NT2/D1 (cell line): ENCODE measurements at regions not wholly inside any gene's neighbourhood (a gene's known extent, or its start where the extent isn't known, plus 50 kb on each side); places are given as distances from the start of the nearest gene placed in this dataset.

Experiments used
- YY1 ChIP-seq: IDR thresholded peaks from 2 replicates; pipeline ENCODE4 v1.6.1; 2011; ENCODE audit not compliant: insufficient read length, insufficient read depth
- ZNF274 ChIP-seq: IDR thresholded peaks from 2 replicates; pipeline ENCODE4 v1.6.1; 2011; ENCODE audit warnings: mild to moderate bottlenecking, low read depth, low read length

- TF ChIP-seq ZNF274: no peak
- no peak for TF ChIP-seq YY1
Observed at GRCh38 chr22:47292546-47293320, 530.3 kb downstream of the TBC1D22A start.
